ENCODE measurements at regions not wholly inside any gene's neighbourhood (a gene's known extent, or its start where the extent isn't known, plus 50 kb on each side); places are given as distances from the start of the nearest gene placed in this dataset.

- TF ChIP-seq POLR2AphosphoS5 (IDR thresholded peaks at IDR 0.05; ENCODE audit: low read depth) (no peak), CTCF (IDR thresholded peaks at IDR 0.05; ENCODE audit: insufficient read depth, low read length) (no peak)
These were observed 153.5 kb downstream of the RPIA start for GRCh38 chr2:88844960-88845359.

All from HL-60 (cell line).